ENCODE measurements at regions not wholly inside any gene's neighbourhood (a gene's known extent, or its start where the extent isn't known, plus 50 kb on each side); places are given as distances from the start of the nearest gene placed in this dataset.
"Not testable (repeated sequence)": the region's sequence is repeated elsewhere in the genome, so short reads cannot be mapped to it uniquely, and the experiment has no call there.

GRCh38 chr9:11551106-11551505, 938.3 kb upstream of the PTPRD start:
- DNase-seq = no peak

- no peak for DNase-seq
Measured at GRCh38 chr9:11558043-11558442, 945.2 kb upstream of the PTPRD start.

GRCh38 chr9:11559001-11559776, 946.4 kb upstream of the PTPRD start:
- DNase-seq = no peak

GRCh38 chr9:11577522-11577921, 964.7 kb upstream of the PTPRD start:
- peak; percentile 68 for DNase-seq

- DNase-seq = no peak
Measured at GRCh38 chr9:11595756-11596155, 983.0 kb upstream of the PTPRD start.

DNA sequence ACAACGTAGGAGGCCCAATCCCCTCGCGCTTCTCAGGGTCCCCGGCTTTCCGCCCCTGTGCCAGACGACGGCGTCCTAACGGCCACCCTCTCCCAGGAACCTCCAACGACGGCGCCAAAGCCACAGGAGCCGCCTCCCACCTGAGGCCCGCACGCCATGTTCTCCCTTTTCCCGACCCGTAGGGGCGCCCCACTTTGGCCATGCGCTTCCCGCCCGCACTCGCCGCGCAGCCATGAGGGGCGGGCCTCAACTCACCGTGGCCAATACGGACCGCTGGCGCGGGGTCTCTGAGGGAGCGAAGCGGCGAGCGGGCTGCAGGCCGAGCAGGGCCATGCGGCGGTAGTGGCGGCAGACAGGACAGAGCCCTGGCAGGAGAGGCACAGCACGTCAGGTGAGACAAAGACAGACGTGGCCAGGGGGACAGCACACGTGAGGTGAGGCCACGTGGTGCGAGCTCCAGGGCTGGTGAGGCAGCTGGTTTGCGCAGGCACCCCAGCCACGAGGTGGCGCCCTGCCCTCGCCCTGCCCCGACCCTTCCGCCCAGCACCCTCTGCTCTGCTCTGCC, 1005.5 kb upstream of the PTPRD start:
- DNase-seq = no peak

DNA sequence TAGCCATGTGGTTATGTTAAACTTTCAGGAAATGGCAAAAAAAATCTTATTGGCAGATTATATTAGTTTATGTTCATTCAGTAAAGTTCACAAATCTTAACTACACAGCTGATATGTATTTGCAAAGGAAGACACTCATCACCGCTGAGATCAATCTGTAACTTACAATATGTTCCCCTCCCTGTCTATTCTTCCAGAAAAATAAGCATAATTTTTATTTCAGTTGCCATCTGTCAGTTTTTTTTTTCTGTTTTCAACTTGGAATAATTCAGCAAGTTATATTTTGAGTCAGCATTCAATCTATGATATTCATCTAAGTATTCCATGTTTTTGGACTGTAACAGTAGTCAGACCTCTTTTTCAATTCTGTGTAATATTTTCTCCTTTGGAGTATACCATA, 1019.9 kb upstream of the PTPRD start:
- no peak for DNase-seq

DNA sequence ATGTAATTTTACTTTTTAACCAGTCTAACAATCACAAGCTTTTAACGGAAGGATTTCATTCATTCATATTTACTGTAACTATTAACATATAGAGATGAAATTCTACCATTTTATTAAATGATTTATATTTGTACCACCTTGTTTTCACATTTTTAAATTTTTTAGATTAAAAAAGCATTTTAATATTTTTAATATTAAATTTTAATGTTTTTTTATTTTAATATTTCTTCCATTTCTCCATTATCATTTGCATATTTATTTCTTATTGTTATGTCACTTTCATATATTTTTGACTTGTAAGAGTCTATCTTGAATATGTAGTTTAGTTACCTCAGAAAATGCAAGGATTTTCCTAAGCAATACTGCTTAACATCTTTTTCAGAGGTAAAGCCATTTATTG, 1034.0 kb upstream of the PTPRD start:
- no peak for DNase-seq

DNA sequence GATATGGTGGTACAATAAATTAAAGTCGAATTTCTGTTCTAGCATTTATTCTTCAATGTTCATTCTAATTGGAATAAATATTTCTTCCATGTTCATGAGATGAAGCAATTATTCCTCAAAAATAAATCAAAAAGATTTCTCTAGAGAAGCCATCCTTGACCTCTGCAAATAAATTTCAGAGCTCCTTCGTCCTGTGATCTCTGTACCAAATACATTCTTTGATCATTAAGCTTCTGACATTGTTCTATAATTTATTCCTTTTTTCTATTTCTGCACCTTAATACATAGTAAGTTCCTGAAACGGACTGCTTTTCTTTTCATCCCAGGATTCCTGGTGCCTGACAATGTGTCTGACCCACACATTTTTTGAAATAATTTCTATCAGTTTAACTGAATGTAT, 1039.3 kb upstream of the TYRP1 start:
- no peak for DNase-seq

GRCh38 chr9:11663913-11664312, 1029.3 kb upstream of the TYRP1 start:
- no peak for DNase-seq

DNA sequence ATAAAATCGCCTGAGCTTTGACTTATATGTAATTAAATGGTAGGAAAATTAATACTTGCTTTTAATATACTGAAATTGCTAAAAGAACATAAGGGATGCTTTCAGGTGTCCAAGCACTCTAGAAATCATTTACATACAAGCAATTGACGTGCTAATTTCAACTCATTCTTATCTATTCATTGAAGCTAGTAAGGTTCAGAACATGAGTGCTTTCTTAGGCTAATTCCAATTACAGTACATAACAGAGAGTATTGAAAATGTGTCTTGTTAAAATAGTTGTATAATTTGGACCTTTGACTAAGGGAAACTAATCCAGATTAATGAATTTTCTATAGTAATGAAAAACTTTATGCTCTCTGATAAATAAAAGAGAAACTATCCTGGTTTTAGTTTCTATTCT, 1016.4 kb upstream of the TYRP1 start:
- DNase-seq = no peak

DNA sequence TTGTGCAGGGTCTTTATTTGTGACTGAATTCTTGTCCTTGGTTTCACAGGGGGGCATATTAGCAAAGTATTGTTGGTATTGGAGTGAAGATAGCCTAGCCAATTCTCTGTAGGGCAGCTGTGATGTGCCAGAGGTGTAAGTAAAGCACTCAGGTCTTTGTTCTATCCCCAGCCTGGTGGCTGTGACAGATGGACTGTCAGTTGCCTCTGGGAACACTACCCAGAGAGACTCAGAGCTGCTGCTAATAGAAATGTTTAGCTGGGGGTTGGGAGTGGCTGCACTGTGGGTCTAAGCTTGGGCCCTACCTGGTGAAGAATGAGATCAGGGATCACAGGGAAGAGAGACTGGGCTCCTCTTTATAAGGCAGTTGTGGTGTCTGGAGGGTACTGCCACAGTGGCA, 1006.5 kb upstream of the TYRP1 start:
- no peak for DNase-seq

- DNase-seq = no peak
Measured at GRCh38 chr9:11697126-11697525, 996.1 kb upstream of the TYRP1 start.

- DNase-seq = no peak
Measured at GRCh38 chr9:11701706-11702105, 991.5 kb upstream of the TYRP1 start.

- no peak for DNase-seq
Measured at GRCh38 chr9:11702548-11702947, 990.6 kb upstream of the TYRP1 start.

DNA sequence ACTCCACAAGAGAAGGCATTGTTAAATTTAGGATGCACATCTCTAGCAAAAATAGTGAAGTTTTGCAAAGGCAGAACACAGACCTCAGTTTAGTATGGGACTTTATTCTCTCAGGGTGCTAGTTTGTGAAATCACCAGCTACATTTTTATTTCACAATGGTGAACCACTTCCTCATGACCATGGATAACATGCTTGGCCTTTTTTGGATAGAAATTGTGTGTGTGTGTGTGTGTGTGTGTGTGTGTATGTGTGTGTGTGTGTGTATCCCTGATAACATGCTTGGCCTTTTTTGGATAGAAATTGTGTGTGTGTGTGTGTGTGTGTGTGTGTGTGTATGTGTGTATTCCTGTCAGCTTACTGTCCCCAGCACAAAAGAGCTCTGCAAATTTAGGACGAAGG, 989.0 kb upstream of the TYRP1 start:
- not testable (repeated sequence) for DNase-seq

DNA sequence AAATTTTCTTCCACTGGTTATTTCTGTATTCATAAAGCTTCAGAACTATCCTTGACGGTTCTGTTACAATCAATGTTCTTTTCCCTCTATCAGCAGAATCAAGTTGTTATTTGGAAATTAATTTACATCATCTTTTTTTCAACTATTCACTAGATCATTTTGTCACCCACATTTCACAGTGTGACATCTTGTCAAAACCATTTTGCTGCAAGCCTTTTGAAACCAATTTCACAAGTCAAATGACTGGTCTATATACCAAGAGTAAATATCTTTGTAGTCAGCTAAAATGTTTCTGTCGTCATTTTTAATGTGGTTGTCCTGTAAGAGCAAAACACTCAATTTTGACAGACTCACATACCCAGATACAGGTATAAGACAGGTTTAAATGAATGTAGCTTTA, 984.3 kb upstream of the TYRP1 start:
- DNase-seq = no peak

GRCh38 chr9:11709567-11709966, 983.6 kb upstream of the TYRP1 start:
- no peak for DNase-seq

DNA sequence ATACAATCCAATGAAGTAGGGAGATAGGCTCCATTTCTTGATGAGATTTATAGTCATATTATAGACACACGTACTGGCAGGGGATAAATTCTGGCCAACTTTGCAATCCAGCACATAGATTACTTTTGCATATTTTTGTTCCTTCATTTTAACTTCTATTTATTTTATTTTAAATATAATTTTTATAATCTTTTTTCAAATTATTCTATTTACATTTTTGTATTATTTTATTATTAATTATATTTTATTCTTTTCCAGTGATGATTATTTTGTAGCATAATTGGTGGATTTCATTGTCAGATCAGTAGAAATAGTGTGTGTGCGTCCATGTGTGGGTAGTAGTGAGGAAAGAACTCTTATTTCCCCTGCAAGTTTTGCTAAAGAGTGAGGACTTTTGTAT, 980.1 kb upstream of the TYRP1 start:
- no peak for DNase-seq

- DNase-seq = no peak
Measured at GRCh38 chr9:11722957-11723356, 970.2 kb upstream of the TYRP1 start.

DNA sequence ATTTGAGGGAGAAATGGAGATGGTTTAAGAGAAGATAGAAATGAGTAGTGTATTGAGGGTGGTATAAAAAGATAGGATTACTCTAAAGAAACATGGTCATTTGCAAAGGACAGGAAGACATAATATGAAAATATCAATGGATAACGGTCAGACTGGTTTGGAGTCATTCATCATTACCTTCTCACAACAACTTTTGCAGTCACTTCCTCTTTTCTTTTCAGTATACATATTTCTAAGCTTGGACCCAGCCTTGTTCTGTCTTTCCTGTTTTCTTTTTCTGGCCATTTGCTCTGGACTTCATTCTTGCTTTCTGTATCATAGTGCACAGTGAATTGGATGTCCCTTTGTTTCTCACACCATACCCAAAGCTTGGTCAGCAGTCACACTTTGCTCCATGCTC, 966.5 kb upstream of the TYRP1 start:
- no peak for DNase-seq

GRCh38 chr9:11735391-11735790, 957.8 kb upstream of the TYRP1 start:
- no peak for DNase-seq

GRCh38 chr9:11742471-11742870, 950.7 kb upstream of the TYRP1 start:
- DNase-seq = no peak

- no peak for DNase-seq
Measured at GRCh38 chr9:11743356-11743755, 949.8 kb upstream of the TYRP1 start.

GRCh38 chr9:11749396-11749795, 943.8 kb upstream of the TYRP1 start:
- DNase-seq = no peak
